Activated CD8-positive, alpha-beta memory T cell treated with anti-CD3 and anti-CD28 coated beads for 1 hour (primary cell): ENCODE measurements at regions not wholly inside any gene's neighbourhood (a gene's known extent, or its start where the extent isn't known, plus 50 kb on each side); places are given as distances from the start of the nearest gene placed in this dataset.

Source experiments
- DNase-seq, 2 donors: peaks; one replicate each; pipeline ENCODE4 v3.0.0-alpha.2; 2020; ENCODE audit warnings: low read depth in 1 of 2; ENCODE audit errors: extremely low read depth in 1 of 2

DNA sequence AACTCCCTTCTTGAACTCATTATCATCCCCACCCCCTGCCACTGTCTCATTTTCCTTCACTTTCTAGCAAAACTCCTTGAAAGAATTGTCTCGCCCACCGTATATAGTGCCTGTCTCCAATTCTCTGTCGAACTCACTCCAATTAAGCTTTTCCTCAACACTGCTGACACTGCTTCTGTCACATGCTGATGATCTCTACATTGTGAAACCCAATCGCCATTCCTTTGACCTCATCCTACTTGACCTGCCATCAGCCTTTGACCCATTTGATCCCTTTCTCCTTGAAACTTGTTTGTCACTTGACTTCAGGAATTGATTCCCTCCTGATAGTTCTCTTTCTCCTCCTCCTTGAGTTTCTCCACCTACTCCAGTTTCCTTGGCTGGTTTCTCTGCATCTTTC lies 54.8 kb downstream of the CCDC71L start:
- DNase-seq: no peak

DNA sequence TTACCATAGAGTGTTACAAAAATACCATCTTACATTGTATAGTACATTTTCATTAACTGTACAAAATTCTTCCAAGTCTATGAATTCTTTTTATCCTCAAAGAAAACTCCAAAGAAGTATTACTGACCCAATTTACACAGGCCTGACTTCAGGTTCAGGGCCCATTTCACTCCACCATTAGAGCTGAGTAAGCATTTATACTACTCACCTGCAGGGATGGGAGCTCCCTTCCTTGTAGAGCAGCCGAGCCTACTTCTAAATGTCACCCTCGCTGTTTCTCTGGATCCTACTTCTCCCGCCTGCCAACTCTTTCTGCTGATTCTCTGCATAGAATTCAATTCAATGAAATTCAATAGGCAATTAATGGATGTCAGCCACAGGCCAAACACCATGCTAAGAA lies 56.0 kb downstream of the CCDC71L start:
- no peak for DNase-seq

DNA sequence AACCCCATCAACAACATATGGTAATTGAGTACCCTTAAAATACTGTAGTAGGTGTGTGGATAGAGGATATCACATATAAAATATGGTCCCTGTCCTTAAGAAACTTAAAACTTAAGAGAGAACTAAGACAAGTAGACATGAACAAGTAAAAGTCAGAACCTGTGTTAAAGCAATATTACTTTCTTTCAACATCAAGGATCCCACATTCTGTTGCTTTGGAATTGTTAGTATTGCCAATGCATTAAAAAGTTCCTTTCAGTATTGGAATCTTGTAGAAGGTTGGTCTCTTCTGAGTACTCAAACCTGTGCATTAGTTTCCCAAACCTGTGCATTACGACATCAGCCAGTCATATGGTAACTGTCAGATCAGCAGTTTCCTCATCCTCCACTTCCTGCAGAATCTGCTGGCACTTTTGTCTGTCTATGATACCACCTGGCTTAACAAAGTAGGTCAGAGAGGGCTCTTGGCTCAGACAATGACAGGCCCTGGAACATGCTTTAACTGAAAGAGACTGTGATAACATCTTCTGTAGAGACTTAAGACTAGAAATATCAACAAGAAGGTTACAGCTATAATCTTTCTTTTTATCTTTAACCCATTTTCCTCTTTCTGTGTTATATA lies 56.5 kb downstream of the CCDC71L start:
- DNase-seq: no peak

DNA sequence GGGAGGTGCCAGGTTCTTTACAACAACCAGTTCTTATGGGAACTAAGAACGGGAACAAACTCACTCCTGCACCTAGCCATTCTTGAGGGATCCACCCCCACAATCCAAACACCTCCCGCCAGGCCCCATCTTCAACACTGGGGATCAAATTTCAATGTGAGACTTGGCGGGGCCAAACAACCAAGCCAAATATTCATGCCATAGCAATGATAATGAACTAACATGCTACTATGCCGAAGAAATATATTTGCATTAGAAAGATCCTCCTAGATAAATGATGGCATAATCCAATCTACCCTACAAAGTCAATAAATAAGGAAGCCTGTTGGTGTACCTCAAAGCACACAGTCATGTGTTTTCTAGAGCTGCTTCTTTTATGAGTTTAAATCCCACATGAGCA lies 57.6 kb downstream of the CCDC71L start:
- DNase-seq: no peak

DNA sequence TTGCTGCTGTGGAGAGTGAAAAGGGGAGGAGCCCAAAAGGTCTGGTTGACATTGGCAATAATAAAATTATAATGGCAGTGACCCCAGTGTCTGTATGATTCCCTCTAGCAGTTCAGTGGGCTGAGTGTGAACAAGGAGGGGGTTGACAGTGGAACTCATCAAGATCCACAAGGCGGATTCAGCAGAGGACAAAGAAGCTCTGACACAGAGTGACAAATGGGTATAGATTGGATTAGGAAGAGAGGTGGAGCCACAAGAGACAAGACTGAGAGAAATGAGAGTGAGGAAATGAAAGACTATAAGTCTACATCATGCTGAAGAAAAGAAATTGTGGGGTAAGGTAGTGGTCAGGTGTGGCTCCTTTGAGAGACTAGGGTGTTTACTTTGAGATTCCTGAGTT lies 58.9 kb downstream of the CCDC71L start:
- DNase-seq: no peak

DNA sequence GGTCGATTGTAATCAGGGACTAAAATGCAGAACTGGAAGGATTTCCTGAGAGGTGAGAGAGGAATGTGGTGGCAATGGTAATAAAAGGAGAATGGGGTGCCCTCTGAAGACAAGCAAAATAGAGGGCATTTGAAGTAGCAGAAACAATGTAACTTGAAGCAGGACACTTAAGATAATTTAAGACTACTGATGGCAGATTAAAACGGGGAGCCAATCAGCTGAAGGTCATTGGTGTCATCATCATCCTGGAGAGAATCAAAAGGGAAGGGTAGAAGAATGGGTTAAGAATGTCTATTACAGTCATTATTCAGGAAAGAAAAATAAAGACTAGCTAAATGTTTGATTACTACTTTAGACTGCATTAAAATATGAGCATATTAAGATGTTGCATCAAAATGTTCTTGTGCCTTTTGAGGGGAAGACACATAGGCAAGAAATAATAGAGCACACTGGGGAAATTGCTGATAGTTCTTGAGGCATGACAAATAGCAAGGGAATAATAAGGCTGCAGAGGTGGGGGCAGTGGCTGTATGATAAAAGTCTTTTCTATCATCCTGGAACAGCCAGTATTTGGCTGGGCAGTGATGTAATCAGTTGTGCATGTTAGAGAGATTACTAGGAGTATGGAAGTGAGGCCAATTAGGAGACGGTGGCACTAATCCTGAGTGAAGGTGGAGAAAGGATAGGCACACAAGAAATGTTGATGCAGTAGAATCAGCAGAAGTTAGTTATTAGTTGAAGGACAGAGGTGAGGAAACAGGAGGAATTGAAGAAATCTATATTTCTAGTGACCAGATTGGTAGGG lies 60.2 kb downstream of the CCDC71L start:
- DNase-seq: no peak

DNA sequence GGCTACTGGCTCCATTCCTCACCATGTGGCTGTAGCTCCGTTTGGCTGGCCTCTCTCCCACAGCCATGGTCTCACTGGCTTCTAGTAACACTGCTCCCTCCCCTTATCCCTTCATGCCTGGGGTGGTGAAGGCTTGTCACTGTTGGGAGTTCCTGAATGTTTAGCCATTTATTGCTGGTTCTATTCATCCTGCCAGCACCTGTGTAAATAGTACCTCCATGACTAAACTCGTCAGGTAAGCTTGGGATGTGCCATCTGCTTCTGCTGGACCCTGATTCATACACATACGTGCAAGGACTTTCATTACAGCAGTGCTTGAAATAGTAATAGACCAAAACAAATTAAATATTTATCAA lies 61.6 kb downstream of the CCDC71L start:
- DNase-seq: no peak

DNA sequence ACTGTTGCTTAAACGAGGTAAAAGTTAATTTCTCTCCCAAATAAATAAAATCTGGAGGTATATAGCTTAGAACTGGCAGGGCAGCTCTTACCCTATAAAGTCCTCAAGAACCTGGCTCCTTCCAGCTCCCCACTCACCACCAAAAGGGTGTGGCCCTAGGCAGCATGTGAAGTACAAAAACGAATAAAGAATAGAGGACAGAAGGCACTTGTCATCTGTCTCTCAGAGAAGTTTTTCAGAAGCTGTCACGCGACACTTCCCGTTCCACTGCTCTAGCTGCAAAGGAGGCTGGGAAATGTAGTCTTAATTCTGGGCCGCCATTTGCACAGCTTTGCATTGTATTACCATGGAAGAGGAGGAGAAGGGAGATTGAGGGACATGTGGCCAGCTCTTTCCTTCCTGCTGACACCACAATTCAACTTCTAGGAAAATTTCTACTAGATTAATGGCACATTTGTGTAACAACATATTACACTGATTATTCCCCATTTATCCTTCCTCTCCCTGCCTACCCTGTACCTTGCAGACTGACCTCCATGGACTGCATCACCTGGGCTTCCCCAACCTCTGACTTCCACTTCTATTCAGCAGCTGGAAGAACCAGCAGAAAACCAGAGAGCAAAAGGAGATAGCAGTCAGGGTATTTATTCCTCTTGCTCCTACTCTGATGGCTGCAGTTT lies 62.2 kb downstream of the CCDC71L start:
- DNase-seq: peak; percentile 17 to 18

DNA sequence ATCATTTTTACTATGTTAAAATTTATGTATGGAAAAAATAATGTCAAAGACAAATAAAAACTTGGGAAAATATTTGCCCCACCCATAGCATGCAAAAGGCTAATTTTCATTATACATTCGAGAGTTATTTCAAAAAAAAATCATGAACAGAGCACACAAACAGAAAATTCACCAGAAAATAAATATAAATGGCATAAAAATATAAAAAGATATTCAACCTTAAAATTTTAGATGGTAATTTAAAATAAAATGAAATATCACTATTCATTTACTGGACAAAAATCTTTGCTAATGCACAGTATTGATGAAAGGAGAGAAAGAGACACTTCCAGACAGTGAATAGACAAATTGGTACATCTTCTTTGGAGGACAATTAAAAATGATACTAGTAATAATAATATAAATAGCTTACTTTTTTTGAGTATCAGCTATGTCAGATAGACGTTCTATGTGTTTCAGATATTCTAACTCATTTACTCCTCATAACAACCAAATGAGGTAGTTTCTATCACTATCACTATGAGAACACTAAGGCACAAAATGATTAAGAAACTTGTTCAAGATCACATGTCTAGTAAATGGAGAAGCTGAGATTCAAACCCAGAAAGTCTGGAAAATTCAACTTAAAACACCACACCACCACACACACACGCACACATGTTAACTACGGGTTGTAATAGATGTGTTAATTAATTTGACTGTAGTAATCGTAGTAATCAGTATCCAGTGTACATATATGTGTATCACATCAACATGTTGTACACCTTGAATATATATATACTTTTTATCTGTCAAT lies 63.0 kb downstream of the CCDC71L start:
- DNase-seq: no peak

DNA sequence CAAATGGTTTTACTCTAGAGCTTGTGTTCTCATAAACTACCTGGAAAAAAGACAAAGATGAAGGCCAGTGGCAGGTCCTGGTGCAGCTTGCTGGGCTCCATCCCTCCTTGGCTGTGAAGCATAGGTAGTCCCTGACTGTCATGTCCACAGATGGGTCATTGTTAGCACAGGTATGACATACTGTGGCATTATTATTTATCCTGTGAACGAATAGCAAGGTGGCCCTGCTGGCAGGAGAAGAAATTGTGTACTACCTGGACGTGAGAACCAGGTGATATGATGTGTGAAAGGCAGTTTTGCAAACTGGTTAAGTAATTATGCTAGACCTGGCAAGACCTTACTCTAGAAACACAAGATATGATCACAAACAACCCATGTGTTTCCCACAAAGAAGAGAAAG lies 63.9 kb downstream of the CCDC71L start:
- no peak for DNase-seq

DNA sequence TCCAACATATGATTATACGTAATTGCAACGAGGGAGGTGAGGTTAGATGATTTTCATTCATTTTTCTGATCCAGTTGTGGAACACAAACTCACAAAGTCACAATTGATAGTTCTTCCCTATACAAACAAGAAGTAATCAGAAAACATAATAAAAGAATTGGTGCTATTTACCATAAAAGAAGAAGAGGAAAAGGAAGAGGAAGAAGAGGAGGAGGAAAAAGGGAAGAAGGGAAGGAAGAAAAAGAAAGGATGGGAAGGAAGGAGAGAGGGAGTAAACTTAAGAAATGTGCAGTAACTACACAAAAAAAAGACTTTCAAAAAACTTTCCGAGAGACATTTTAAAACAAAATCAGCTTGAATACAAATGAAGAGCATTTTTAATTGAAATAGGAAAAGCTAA lies 65.0 kb downstream of the CCDC71L start:
- DNase-seq: no peak

DNA sequence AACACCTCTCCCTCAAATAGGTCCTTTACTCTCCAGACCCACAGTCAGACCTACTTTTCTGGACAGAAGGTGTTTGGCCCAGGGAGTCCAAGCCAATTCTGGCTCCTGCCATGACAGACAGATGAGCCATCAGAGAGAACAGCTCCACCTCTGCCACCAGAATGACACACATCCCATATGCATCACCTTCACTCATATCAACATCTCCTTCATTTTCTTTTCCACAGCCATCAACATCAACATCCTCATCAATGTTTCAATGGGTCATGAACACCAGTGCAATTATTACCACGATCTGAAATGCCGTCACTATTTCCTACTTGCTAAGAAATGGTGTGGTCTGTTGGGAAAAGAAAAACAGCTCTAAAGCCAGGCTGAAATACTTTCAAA lies 67.9 kb downstream of the CCDC71L start:
- DNase-seq: no peak

DNA sequence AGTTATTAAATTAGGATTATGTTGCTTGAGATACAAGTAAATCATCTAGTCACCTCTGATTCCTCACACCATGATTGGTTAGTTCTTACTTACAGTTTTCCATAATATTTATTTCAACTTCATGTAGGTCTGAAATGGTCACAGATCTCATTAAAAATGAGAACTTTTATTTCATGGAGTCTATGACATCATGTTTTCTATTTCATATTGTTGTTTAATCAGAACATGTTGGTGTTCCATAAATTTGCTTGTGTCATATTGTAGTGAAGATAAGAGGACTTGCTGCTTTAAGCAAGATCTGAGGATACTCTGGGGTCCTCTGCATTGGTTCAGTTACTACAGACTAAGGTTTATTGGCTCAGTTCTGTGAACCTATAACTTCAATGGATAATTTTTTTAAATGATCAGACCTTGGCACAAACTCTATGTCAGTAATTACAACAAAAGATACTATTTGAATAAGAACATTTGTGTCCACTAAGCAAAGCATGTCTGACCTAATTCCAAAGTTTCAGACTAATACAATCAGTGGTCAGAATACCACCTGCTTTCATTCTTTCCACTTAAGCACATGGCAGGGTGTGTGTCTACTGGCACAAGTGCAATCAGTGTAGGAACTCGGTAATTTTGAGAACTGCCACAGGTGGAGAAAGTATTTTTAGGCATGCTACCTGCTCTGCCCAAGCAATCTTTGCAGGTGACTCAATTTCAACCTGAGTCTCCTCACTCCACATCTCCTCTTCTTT lies 68.5 kb downstream of the CCDC71L start:
- no peak for DNase-seq

DNA sequence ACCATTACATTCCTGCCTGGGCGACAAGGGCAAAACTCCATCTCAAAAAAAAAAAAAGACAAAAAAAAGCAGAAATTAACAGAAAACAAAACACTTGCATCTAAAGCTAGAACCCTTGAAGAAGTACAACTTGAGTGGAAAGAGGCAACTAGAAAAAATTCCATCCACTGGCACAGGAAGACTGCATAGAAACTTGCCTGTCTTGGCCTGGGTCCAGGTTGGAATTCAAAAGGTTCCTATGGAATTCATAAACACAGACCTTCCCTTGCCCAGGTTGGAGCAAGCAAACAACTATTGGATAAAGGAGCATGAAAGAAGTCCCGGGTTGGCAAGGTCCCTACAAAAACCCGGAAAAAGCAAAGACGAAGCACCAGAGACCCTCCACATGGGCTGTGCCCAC lies 69.8 kb downstream of the CCDC71L start:
- DNase-seq: no peak

DNA sequence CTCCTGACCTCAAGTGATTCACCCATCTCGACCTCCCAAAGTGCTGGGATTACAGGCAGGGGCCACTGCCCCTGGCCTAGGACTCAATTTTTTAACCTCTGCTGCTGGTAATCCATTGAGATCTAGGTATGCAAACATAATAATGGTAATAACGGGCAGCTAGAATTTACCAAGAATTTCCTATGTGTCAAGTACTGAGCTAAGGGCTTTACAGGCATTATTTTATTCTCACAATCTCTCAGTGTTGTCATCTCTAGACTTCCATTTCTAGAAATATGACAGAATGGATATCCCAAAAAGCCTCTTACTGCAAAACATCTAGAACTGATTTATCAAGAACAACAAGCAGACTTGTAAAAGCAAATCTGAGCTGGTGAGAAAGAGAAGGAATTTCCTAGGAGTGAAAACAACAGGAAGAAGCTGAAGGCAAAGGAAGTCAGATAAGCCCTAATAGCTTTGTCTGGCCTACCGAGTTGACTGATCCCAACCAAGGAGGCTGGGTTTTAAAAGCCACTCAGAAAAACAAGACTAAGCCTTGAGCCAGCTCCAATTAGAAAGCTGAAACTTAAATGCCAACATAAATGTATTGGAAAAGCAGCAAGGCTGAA lies 70.6 kb downstream of the CCDC71L start:
- no peak for DNase-seq

DNA sequence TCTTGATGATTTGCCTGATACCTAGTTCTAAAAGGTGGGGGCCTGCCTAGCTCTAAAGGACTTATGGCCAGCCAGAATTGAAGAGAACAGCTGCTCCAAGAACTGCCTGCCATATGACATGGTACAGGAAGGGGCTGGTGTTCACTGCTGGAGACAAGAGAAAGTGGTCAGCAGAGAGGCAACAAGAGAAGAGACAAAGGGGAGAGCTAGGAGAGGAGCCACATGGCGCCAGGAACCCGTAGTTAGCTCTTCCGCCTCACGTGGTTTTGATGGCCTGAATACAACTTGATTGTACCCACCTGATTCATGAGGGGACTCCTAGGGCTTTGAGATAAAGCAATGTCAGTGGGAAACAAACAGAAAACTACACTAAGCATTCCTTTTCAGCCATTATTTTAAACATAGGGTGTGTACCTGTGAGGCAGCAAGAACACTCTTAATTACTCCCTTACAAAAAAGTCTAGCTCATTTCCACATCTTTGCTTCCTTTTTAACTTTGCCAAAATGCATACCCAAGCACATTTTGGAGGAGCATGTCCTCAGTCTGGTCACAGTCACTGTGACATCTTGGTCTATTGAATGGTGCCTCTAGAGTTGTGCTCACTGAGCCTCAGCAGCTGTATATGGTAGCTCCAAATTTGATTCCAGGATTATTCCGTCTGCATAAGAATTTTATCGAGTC lies 71.6 kb downstream of the CCDC71L start:
- no peak for DNase-seq

DNA sequence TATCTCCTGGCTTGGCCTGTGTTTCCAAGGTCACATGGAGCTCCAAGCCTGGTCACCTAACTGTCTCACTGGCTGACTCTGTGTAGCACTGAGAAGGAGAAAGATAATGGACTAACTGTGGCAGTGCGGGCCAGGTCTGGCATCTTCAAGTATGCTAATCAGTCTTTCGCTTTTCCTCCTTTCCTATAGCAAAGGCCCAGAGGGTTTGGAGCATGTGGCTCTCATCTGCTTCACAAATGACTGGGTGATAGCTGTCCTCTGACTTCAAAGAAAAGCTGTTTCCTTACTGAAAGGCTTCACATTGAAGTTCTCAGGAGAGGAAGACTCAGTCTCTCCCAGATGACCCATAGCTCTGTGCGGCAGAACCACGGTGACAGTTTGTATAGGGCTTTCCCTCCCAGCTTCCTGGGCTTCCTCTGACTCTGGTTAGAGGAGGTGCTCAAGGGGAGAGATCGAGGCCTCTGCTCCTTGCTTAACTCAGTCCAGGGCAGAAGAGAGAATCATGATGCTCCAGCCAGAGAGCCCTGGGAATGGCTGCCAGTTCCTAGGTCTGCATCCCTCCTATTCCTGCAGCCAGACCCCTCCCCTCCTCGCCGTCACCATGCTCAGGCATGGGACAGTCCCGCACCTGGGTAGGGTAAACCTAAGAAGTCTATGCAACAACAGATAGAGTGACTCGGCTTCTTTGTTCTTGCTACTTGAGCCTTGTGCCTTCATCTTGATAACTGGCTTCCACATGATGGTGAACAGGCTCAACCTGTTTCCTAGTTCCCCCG lies 72.3 kb downstream of the CCDC71L start:
- no peak for DNase-seq

DNA sequence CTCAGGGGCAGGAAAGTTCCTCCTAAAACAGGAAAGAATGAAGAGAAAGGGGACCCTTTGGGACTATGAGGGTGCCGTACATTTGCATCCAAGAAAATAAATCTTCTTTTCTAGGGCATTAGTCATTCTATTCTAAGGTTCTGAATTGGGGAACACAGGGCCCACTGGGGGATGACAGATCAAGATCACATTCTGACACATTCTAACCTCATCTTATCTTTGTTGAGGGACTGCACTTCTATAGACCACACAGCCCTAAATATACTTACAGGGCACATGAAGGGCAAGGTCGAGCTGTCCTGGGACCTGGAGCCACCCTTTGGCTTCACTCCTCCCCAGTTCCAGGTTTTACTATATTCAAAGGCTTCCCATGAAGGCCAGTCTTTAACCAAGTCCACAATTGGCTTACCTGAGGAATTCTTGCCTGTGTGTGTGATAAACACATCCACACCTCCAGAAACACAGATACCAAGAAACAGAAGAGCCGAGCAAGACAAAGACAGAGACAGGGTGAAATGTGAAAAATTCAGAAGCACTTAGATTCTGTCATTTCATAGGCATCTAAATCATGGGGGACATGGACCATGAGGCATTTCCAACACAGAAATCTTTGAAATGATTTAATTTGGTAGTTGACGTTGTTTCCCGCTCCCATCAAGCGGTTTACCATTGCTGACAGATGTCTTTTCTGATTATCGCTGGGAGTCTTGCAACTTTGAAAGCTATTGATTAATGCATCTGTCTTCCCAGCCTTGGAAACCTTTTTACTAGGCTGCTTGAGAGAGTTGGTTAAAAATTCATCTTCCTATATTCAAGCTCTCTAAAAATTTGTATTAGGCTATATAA lies 75.8 kb downstream of the CCDC71L start:
- no peak for DNase-seq
